ENCODE measurements at regions not wholly inside any gene's neighbourhood (a gene's known extent, or its start where the extent isn't known, plus 50 kb on each side); places are given as distances from the start of the nearest gene placed in this dataset.

GRCh38 chr12:62133440-62133839, 126.8 kb upstream of the USP15 start (continued):
- TF ChIP-seq FOXJ2 (tag; IDR thresholded peaks at IDR 0.05) (no peak), E2F5 (CRISPR knock-in tag; IDR thresholded peaks at IDR 0.05) (no peak), TBP (optimal IDR thresholded peaks at IDR 0.05; ENCODE audit: low read depth, low read length) (no peak), TRIM24 (IDR thresholded peaks at IDR 0.05) (peak in 1 of 2 experiments; percentile 13; a peak in 1 of 4 replicates), MAFK (IDR thresholded peaks at IDR 0.05; ENCODE audit: low read length) (peak; percentile 55; the same call in 1 of the 2 replicates), ZBTB9 (CRISPR knock-in tag; IDR thresholded peaks at IDR 0.05) (no peak), PHTF2 (CRISPR knock-in tag; IDR thresholded peaks at IDR 0.05) (no peak), ZFP91 (CRISPR knock-in tag; IDR thresholded peaks at IDR 0.05) (no peak), SMAD3 (CRISPR knock-in tag; conservative IDR thresholded peaks at IDR 0.05) (0 out of 2 replicates have a peak, but pooled peaks have one; percentile 16), ASH1L (IDR thresholded peaks at IDR 0.05; ENCODE audit: borderline replicate concordance, low read depth, partially characterized antibody) (no peak), ESRRB (CRISPR knock-in tag; IDR thresholded peaks at IDR 0.05; ENCODE audit: borderline replicate concordance) (no peak), MAX (CRISPR knock-in tag; IDR thresholded peaks at IDR 0.05) (no peak), ZNF140 (CRISPR knock-in tag; IDR thresholded peaks at IDR 0.05) (no peak), C11orf30 (IDR thresholded peaks at IDR 0.05; ENCODE audit: low read depth) (peak; percentile 74), ZNF395 (CRISPR knock-in tag; IDR thresholded peaks at IDR 0.05) (no peak), SP2 (IDR thresholded peaks at IDR 0.05; ENCODE audit: extremely low read depth, low read depth, low read length, poor library complexity, severe bottlenecking) (no peak), SIN3B (IDR thresholded peaks at IDR 0.05; ENCODE audit: low read depth) (no peak), ZNF217 (CRISPR knock-in tag; IDR thresholded peaks at IDR 0.05) (no peak), ARID3B (CRISPR knock-in tag; IDR thresholded peaks at IDR 0.05; ENCODE audit: borderline replicate concordance) (no peak), SRSF1 (IDR thresholded peaks at IDR 0.05; ENCODE audit: low read depth, low read length) (no peak), ZNF77 (CRISPR knock-in tag; IDR thresholded peaks at IDR 0.05) (no peak)

Data from K562 (cell line).